ENCODE measurements at regions not wholly inside any gene's neighbourhood (a gene's known extent, or its start where the extent isn't known, plus 50 kb on each side); places are given as distances from the start of the nearest gene placed in this dataset.

- no peak overlapping the region for H3K27ac Mint-ChIP-seq
- POLR2A ChIA-PET, result no interaction called here
- H3K36me3 Mint-ChIP-seq (ENCODE audit: low read depth), result no peaks in the 10 kb centered on the region
- no peaks in the 10 kb centered on the region for H3K9me3 Mint-ChIP-seq
- H3K4me1 Mint-ChIP-seq, result no peaks in the 10 kb centered on the region
- no peak overlapping the region for H3K4me3 Mint-ChIP-seq
- DNase-seq, result no peak
- CTCF ChIA-PET, result no interaction called here
- no peaks in the 10 kb centered on the region for H3K27me3 Mint-ChIP-seq
Observed at GRCh38 chr5:124234770-124235562, 511.5 kb downstream of the ZNF608 start.

- Mint-ChIP-seq H3K27me3 (no peaks in the 10 kb centered on the region), H3K9me3 (no peaks in the 10 kb centered on the region), H3K36me3 (ENCODE audit: low read depth) (no peaks in the 10 kb centered on the region), H3K27ac (no peak overlapping the region), H3K4me3 (no peak overlapping the region), H3K4me1 (no peaks in the 10 kb centered on the region)
- ChIA-PET POLR2A (no interaction called here), CTCF (no interaction called here)
- DNase-seq, result no peak
Observed at GRCh38 chr5:124234022-124234769, 512.2 kb downstream of the ZNF608 start.

- H3K4me1 Mint-ChIP-seq, result no peaks in the 10 kb centered on the region
- H3K9me3 Mint-ChIP-seq, result no peaks in the 10 kb centered on the region
- no peak overlapping the region for H3K27ac Mint-ChIP-seq
- ChIA-PET CTCF (no interaction called here), POLR2A (no interaction called here)
- no peaks in the 10 kb centered on the region for H3K36me3 Mint-ChIP-seq (ENCODE audit: low read depth)
- H3K4me3 Mint-ChIP-seq, result no peak overlapping the region
- no peaks in the 10 kb centered on the region for H3K27me3 Mint-ChIP-seq
- DNase-seq, result no peak
Observed at GRCh38 chr5:124232515-124232914, 513.9 kb downstream of the ZNF608 start.

- Mint-ChIP-seq H3K27me3 (no peaks in the 10 kb centered on the region), H3K27ac (no peak overlapping the region), H3K4me1 (no peaks in the 10 kb centered on the region), H3K4me3 (no peak overlapping the region), H3K36me3 (ENCODE audit: low read depth) (no peaks in the 10 kb centered on the region), H3K9me3 (no peaks in the 10 kb centered on the region)
- ChIA-PET CTCF (no interaction called here), POLR2A (no interaction called here)
- DNase-seq, result no peak
Observed at GRCh38 chr5:124231802-124232201, 514.6 kb downstream of the ZNF608 start.

- Mint-ChIP-seq H3K9me3 (no peaks in the 10 kb centered on the region), H3K4me3 (no peak overlapping the region), H3K4me1 (no peaks in the 10 kb centered on the region), H3K27ac (no peak overlapping the region), H3K27me3 (no peaks in the 10 kb centered on the region), H3K36me3 (ENCODE audit: low read depth) (no peaks in the 10 kb centered on the region)
- DNase-seq, result no peak
- ChIA-PET CTCF (no interaction called here), POLR2A (no interaction called here)
Observed at GRCh38 chr5:124231230-124231629, 515.2 kb downstream of the ZNF608 start.

GRCh38 chr5:124230456-124230855, 516.0 kb downstream of the ZNF608 start:
- no peak for DNase-seq
- no peak overlapping the region for H3K27ac Mint-ChIP-seq
- H3K36me3 Mint-ChIP-seq (ENCODE audit: low read depth), result no peaks in the 10 kb centered on the region
- H3K9me3 Mint-ChIP-seq, result no peaks in the 10 kb centered on the region
- H3K27me3 Mint-ChIP-seq, result no peaks in the 10 kb centered on the region
- POLR2A ChIA-PET, result no interaction called here
- no peak overlapping the region for H3K4me3 Mint-ChIP-seq
- H3K4me1 Mint-ChIP-seq, result no peaks in the 10 kb centered on the region
- CTCF ChIA-PET, result no interaction called here

- ChIA-PET POLR2A (no interaction called here), CTCF (no interaction called here)
- Mint-ChIP-seq H3K27ac (no peak overlapping the region), H3K36me3 (ENCODE audit: low read depth) (no peaks in the 10 kb centered on the region), H3K4me1 (no peaks in the 10 kb centered on the region), H3K9me3 (no peaks in the 10 kb centered on the region), H3K27me3 (no peaks in the 10 kb centered on the region), H3K4me3 (no peak overlapping the region)
- DNase-seq, result no peak
Observed at GRCh38 chr5:124229352-124229751, 517.1 kb downstream of the ZNF608 start.

GRCh38 chr5:124227914-124228313, 518.5 kb downstream of the ZNF608 start:
- Mint-ChIP-seq H3K27me3 (no peaks in the 10 kb centered on the region), H3K9me3 (no peaks in the 10 kb centered on the region), H3K36me3 (ENCODE audit: low read depth) (no peaks in the 10 kb centered on the region), H3K27ac (no peak overlapping the region), H3K4me1 (no peaks in the 10 kb centered on the region), H3K4me3 (no peak overlapping the region)
- ChIA-PET CTCF (no interaction called here), POLR2A (no interaction called here)
- no peak for DNase-seq

- ChIA-PET CTCF (no interaction called here), POLR2A (no interaction called here)
- no peaks in the 10 kb centered on the region for H3K9me3 Mint-ChIP-seq
- H3K27ac Mint-ChIP-seq, result no peak overlapping the region
- no peak overlapping the region for H3K4me3 Mint-ChIP-seq
- H3K36me3 Mint-ChIP-seq (ENCODE audit: low read depth), result no peaks in the 10 kb centered on the region
- H3K4me1 Mint-ChIP-seq, result no peaks in the 10 kb centered on the region
- H3K27me3 Mint-ChIP-seq, result no peaks in the 10 kb centered on the region
- DNase-seq, result no peak
Observed at GRCh38 chr5:124220418-124220817, 526.0 kb downstream of the ZNF608 start.

GRCh38 chr5:124212934-124213333, 533.5 kb downstream of the ZNF608 start:
- no peaks in the 10 kb centered on the region for H3K27me3 Mint-ChIP-seq
- no peaks in the 10 kb centered on the region for H3K36me3 Mint-ChIP-seq (ENCODE audit: low read depth)
- H3K9me3 Mint-ChIP-seq, result peaks cover 2% of the 10 kb centered on the region
- no peak for DNase-seq
- no peak overlapping the region for H3K27ac Mint-ChIP-seq
- ChIA-PET POLR2A (no interaction called here), CTCF (no interaction called here)
- H3K4me3 Mint-ChIP-seq, result no peak overlapping the region
- H3K4me1 Mint-ChIP-seq, result no peaks in the 10 kb centered on the region

- Mint-ChIP-seq H3K36me3 (ENCODE audit: low read depth) (no peaks in the 10 kb centered on the region), H3K4me1 (no peaks in the 10 kb centered on the region), H3K9me3 (peaks cover 1% of the 10 kb centered on the region), H3K27me3 (no peaks in the 10 kb centered on the region), H3K4me3 (no peak overlapping the region), H3K27ac (no peak overlapping the region)
- POLR2A ChIA-PET, result no interaction called here
- no peak for DNase-seq
- CTCF ChIA-PET, result no interaction called here
Observed at GRCh38 chr5:124210111-124210910, 536.1 kb downstream of the ZNF608 start.

- DNase-seq, result no peak
- H3K4me1 Mint-ChIP-seq, result no peaks in the 10 kb centered on the region
- H3K27ac Mint-ChIP-seq, result no peak overlapping the region
- ChIA-PET CTCF (no interaction called here), POLR2A (no interaction called here)
- no peaks in the 10 kb centered on the region for H3K36me3 Mint-ChIP-seq (ENCODE audit: low read depth)
- H3K27me3 Mint-ChIP-seq, result no peaks in the 10 kb centered on the region
- peaks cover 7% of the 10 kb centered on the region for H3K9me3 Mint-ChIP-seq
- H3K4me3 Mint-ChIP-seq, result no peak overlapping the region
Observed at GRCh38 chr5:124207118-124207517, 539.3 kb downstream of the ZNF608 start.

- H3K36me3 Mint-ChIP-seq (ENCODE audit: low read depth), result no peaks in the 10 kb centered on the region
- no peaks in the 10 kb centered on the region for H3K4me1 Mint-ChIP-seq
- H3K9me3 Mint-ChIP-seq, result peaks cover 7% of the 10 kb centered on the region
- H3K27me3 Mint-ChIP-seq, result no peaks in the 10 kb centered on the region
- CTCF ChIA-PET, result no interaction called here
- DNase-seq, result no peak
- no peak overlapping the region for H3K27ac Mint-ChIP-seq
- POLR2A ChIA-PET, result no interaction called here
- H3K4me3 Mint-ChIP-seq, result no peak overlapping the region
Observed at GRCh38 chr5:124206540-124206939, 539.9 kb downstream of the ZNF608 start.
